K562 (cell line): ENCODE measurements at regions not wholly inside any gene's neighbourhood (a gene's known extent, or its start where the extent isn't known, plus 50 kb on each side); places are given as distances from the start of the nearest gene placed in this dataset.

Experiments
- ATAC-seq: fragments of 200-7000 bp; cut with Tn5 transposase; 3 replicates; pipeline ENCODE4 v1.9.1; 2020; ENCODE audit warnings: moderate library complexity
- BruUV-seq: library from RNA; stranded (reverse); fragments of 400-500 nt; replicated peaks from 2 replicates; lab custom pipeline; 2021; lab: Mats Ljungman, UMichigan
- CTCF ChIA-PET: fragments of 300-600 bp; formaldehyde crosslinking; extraction: SDS; loops from one replicate; lab custom pipeline; 2021; ENCODE audit warnings: low intra/inter-chr PET ratio; lab: Yijun Ruan, JAX
- POLR2A ChIA-PET: fragments of 300-600, 350-650 bp; sonication (Branson Sonifier 250); formaldehyde crosslinking; extraction: SDS; loops from one replicate; lab custom pipeline; 2021; ENCODE audit warnings: antibody characterized with exemption, inconsistent platforms; lab: Yijun Ruan, JAX
- DNase-seq, 4 experiments: peaks; one replicate each; pipeline versions ENCODE4 v3.0.0 to v3.0.0-alpha.2; 2011 to 2018; ENCODE audit warnings: low spot score in 3 of 4, mixed read lengths in 3 of 4; ENCODE audit errors: extremely low read depth in 1 of 4
- FAIRE-seq: peaks from 2 replicates; lab custom pipeline; 2011; peaks lifted over from hg19 to GRCh38; lab: Jason Lieb, UNC
- H2AFZ ChIP-seq: 2 replicates; pipeline ENCODE4 v1.6.0; 2011; ENCODE audit warnings: low read depth, low read length, control low read depth, inconsistent platforms
- H3K27ac ChIP-seq: fragments of 200-600 bp; 3 replicates; pipeline ENCODE4 v1.8.0; 2011; ENCODE audit warnings: low read depth, mild to moderate bottlenecking, control low read depth, inconsistent platforms, low read length, moderate library complexity, mixed read lengths; ENCODE audit errors: extremely low read depth
- H3K27me3 ChIP-seq, 2 experiments: fragments of 300-600 bp in 1 of 2; 2 replicates in 1 of 2; 3 replicates in 1 of 2; pipeline versions ENCODE4 v1.6.0 to v1.8.0; 2011; ENCODE audit warnings: inconsistent platforms in 2 of 2, low read length in 2 of 2, mild to moderate bottlenecking in 1 of 2, mixed read lengths in 1 of 2, moderate library complexity in 1 of 2; ENCODE audit not compliant: control insufficient read depth in 2 of 2, insufficient read depth in 2 of 2
- H3K36me3 ChIP-seq: fragments of 300-600 bp; 3 replicates; pipeline ENCODE4 v1.8.0; 2011; ENCODE audit warnings: mild to moderate bottlenecking, low read length, inconsistent platforms; ENCODE audit not compliant: control insufficient read depth, insufficient read depth
- H3K4me1 ChIP-seq, 2 experiments: fragments of 200-600 bp in 1 of 2; replicated peaks in 1 of 2; 2 replicates in 1 of 2; 3 replicates in 1 of 2; pipeline versions ENCODE4 v1.5.1 to v1.8.0; 2011; ENCODE audit warnings: inconsistent platforms in 2 of 2, low read length in 2 of 2, mild to moderate bottlenecking in 1 of 2, mixed read lengths in 1 of 2, moderate library complexity in 1 of 2; ENCODE audit not compliant: control insufficient read depth in 2 of 2, insufficient read depth in 2 of 2
- H3K4me2 ChIP-seq: 2 replicates; pipeline ENCODE4 v1.6.1; 2011; ENCODE audit warnings: low read length, control low read depth, inconsistent platforms, mixed read lengths; ENCODE audit not compliant: insufficient read depth
- H3K4me3 ChIP-seq: fragments of 200-600 bp; sonication (generic), shearing (Covaris generic); 2 replicates; pipeline ENCODE4 v1.5.1; 2016; ENCODE audit warnings: control low read depth, inconsistent platforms
- H3K79me2 ChIP-seq: fragments of 200-600 bp; 3 replicates; pipeline ENCODE4 v1.8.0; 2011; ENCODE audit warnings: low read length, inconsistent platforms; ENCODE audit not compliant: control insufficient read depth, insufficient read depth
- H3K9ac ChIP-seq, 2 experiments: 2 replicates each; pipeline versions ENCODE4 v1.6.0 to v1.6.1; 2011; ENCODE audit warnings: low read depth in 2 of 2, low read length in 2 of 2, control low read depth in 1 of 2, inconsistent platforms in 1 of 2, mild to moderate bottlenecking in 1 of 2, mixed read lengths in 1 of 2; ENCODE audit not compliant: insufficient read depth in 1 of 2
- H3K9me1 ChIP-seq: one replicate; pipeline ENCODE4 v1.6.0; 2011; ENCODE audit warnings: inconsistent platforms, mild to moderate bottlenecking, low read length, moderate library complexity; ENCODE audit not compliant: control insufficient read depth, insufficient read depth
- H3K9me3 ChIP-seq: replicated peaks from 2 replicates; pipeline ENCODE4 v1.5.1; 2011; ENCODE audit warnings: low read depth, low read length, inconsistent platforms; ENCODE audit not compliant: control insufficient read depth, insufficient read depth
- H4K20me1 ChIP-seq: replicated peaks from 2 replicates; pipeline ENCODE4 v1.6.1; 2011; ENCODE audit warnings: low read length, inconsistent platforms, mixed read lengths; ENCODE audit not compliant: control insufficient read depth, insufficient read depth
- ELF1 ChIP-seq: fragments of 200-800 bp; sonication (Bioruptor generic); IDR thresholded peaks from 2 replicates; pipeline ENCODE4 v1.6.1; 2016; ENCODE audit warnings: missing genetic modification characterization, missing compliant biosample characterization
- HLTF ChIP-seq: fragments of 450-650 bp; IDR thresholded peaks from 2 replicates; pipeline ENCODE4 v1.6.1; 2016
- SMAD3 ChIP-seq: fragments of 450-650 bp; formaldehyde crosslinking; conservative IDR thresholded peaks from 2 replicates; pipeline ENCODE4 v1.4.0; 2020; ENCODE audit warnings: mild to moderate bottlenecking
- SMAD4 ChIP-seq: fragments of 250-450 bp; sonication (Bioruptor Pico); conservative IDR thresholded peaks from 2 replicates; pipeline ENCODE4 v1.8.0; 2021; ENCODE audit warnings: inconsistent platforms, mild to moderate bottlenecking, moderate library complexity
- SRSF3 ChIP-seq: fragments of 200-400 bp; formaldehyde crosslinking; IDR thresholded peaks from 2 replicates; pipeline ENCODE4 v1.6.1; 2016; ENCODE audit warnings: mild to moderate bottlenecking, low read length, moderate library complexity; ENCODE audit not compliant: insufficient read depth
- ZNF395 ChIP-seq: fragments of 200-800 bp; sonication (Bioruptor generic); IDR thresholded peaks from 2 replicates; pipeline ENCODE4 v1.6.1; 2017; ENCODE audit warnings: missing genetic modification characterization, missing compliant biosample characterization
- ZNF778 ChIP-seq: fragments of 450-650 bp; formaldehyde crosslinking; IDR thresholded peaks from 2 replicates; pipeline ENCODE4 v1.4.0; 2020; ENCODE audit warnings: mild to moderate bottlenecking, moderate library complexity
- WGBS: fragments of 100-300 bp; shearing (Covaris generic); methylation state at CpG from one replicate; pipeline ENCODE4 v1.1.6; 2016; ENCODE audit warnings: low coverage, mixed read lengths; ENCODE audit not compliant: insufficient coverage; ENCODE audit errors: missing lambda C conversion rate; 5-methylcytosine and 5-hydroxymethylcytosine counted together
- in situ Hi-C: fragments of 300-500 bp; cut with MboI; formaldehyde crosslinking; loops from 4 replicates; pipeline ENCODE4 v1.15.0; 2018; ENCODE audit warnings: inconsistent platforms, mixed read lengths
- intact Hi-C: fragments of 100-400 bp; cut with micrococcal nuclease; formaldehyde crosslinking; loops from 2 replicates; pipeline ENCODE4 v1.14.2; 2022

- Histone ChIP-seq H3K9me1 (no peaks in the 10 kb centered on the region), H3K36me3 (no peaks in the 10 kb centered on the region), H3K9ac (no peak overlapping the region), H4K20me1 (no peaks in the 10 kb centered on the region), H3K79me2 (no peaks in the 10 kb centered on the region), H2AFZ (no peak overlapping the region), H3K27ac (no peak overlapping the region), H3K4me1 (no peaks in the 10 kb centered on the region), H3K4me2 (no peak overlapping the region), H3K27me3 (peaks cover 1 to 2% of the 10 kb centered on the region in 2 experiments; a peak in 2 of 5 replicates), H3K9me3 (no peaks in the 10 kb centered on the region), H3K4me3 (no peak overlapping the region)
- WGBS, result 0% methylated on average over 2 of the region's 2 CpGs
- no peak for TF ChIP-seq ZNF395 (CRISPR knock-in tag)
- no peak for TF ChIP-seq HLTF
- no peak for TF ChIP-seq ZNF778 (CRISPR knock-in tag)
- no peak for TF ChIP-seq SMAD3 (CRISPR knock-in tag)
- no peak for ATAC-seq
- in situ Hi-C loops, result no loop called here
- no peak for FAIRE-seq
- CTCF ChIA-PET, result no interaction called here
- no TSS peak for BruUV-seq
- intact Hi-C loops, result loop anchor here (10.0 kb wide), 1 partner anchor 879 kb away; no protein-coding TSS in a partner anchor
- POLR2A ChIA-PET, result no interaction called here
- no peak for DNase-seq
These were observed 152.0 kb downstream of the CYRIA start for GRCh38 chr2:16513626-16514025.

- no peaks in the 10 kb centered on the region; the same call in 1 of the 2 replicates for H4K20me1 ChIP-seq
- CTCF ChIA-PET, result no interaction called here
- H2AFZ ChIP-seq, result no peak overlapping the region
- no peak for DNase-seq
- no peak overlapping the region for H3K27ac ChIP-seq
- H3K79me2 ChIP-seq, result no peaks in the 10 kb centered on the region
- peaks cover 0 to 9% of the 10 kb centered on the region in 2 experiments; a peak in 1 of 5 replicates for H3K4me1 ChIP-seq
- H3K36me3 ChIP-seq, result no peaks in the 10 kb centered on the region
- 0% methylated on average over 4 of the region's 4 CpGs for whole genome bisulfite sequencing
- no TSS peak for BruUV-seq
- peaks cover 7 to 18% of the 10 kb centered on the region in 2 experiments; a peak in 3 of 5 replicates for H3K27me3 ChIP-seq
- no peaks in the 10 kb centered on the region for H3K9me3 ChIP-seq
- no peak for TF ChIP-seq SRSF3
- TF ChIP-seq ELF1 (tag), result no peak
- no peak for TF ChIP-seq SMAD4 (CRISPR knock-in tag)
- H3K4me2 ChIP-seq, result no peak overlapping the region
- in situ Hi-C loops, result no loop called here
- H3K9me1 ChIP-seq, result no peaks in the 10 kb centered on the region
- POLR2A ChIA-PET, result interaction anchor here (0.7 kb wide), 1 partner anchor 35 kb away, joined by 3 read pairs; no protein-coding TSS in a partner anchor
- no peak overlapping the region for H3K4me3 ChIP-seq
- intact Hi-C loops, result loop anchor here (10.0 kb wide), 1 partner anchor 876 kb away; no protein-coding TSS in a partner anchor
- H3K9ac ChIP-seq, result no peak overlapping the region
- no peak for ATAC-seq
- FAIRE-seq, result no peak
These were observed 154.6 kb downstream of the CYRIA start for GRCh38 chr2:16511041-16511440.
